ENCODE measurements at regions not wholly inside any gene's neighbourhood (a gene's known extent, or its start where the extent isn't known, plus 50 kb on each side); places are given as distances from the start of the nearest gene placed in this dataset.
"Not testable (repeated sequence)": the region's sequence is repeated elsewhere in the genome, so short reads cannot be mapped to it uniquely, and the experiment has no call there.

GRCh38 chr13:81383444-81383843 lies 1042.5 kb upstream of the SPRY2 start:
- Histone ChIP-seq H3K4me3 (no peak overlapping the region), H3K4me1 (no peaks in the 10 kb centered on the region), H3K36me3 (no peaks in the 10 kb centered on the region), H3K27ac (no peak overlapping the region), H3K9me3 (no peaks in the 10 kb centered on the region), H3K27me3 (no peaks in the 10 kb centered on the region)
- 91 to 95% methylated on average over 5 of the region's 5 CpGs for WGBS, 2 donors
- intact Hi-C loops (cut with DNase I): no loop called here
- no peak for TF ChIP-seq POLR2A (IDR thresholded peaks at IDR 0.05)
- DNase-seq: no peak

- H3K9me3 ChIP-seq: no peaks in the 10 kb centered on the region
- H3K27ac ChIP-seq: no peak overlapping the region
- H3K27me3 ChIP-seq: no peaks in the 10 kb centered on the region
- no peak for TF ChIP-seq POLR2A (IDR thresholded peaks at IDR 0.05)
- TF ChIP-seq, protein P1, sequence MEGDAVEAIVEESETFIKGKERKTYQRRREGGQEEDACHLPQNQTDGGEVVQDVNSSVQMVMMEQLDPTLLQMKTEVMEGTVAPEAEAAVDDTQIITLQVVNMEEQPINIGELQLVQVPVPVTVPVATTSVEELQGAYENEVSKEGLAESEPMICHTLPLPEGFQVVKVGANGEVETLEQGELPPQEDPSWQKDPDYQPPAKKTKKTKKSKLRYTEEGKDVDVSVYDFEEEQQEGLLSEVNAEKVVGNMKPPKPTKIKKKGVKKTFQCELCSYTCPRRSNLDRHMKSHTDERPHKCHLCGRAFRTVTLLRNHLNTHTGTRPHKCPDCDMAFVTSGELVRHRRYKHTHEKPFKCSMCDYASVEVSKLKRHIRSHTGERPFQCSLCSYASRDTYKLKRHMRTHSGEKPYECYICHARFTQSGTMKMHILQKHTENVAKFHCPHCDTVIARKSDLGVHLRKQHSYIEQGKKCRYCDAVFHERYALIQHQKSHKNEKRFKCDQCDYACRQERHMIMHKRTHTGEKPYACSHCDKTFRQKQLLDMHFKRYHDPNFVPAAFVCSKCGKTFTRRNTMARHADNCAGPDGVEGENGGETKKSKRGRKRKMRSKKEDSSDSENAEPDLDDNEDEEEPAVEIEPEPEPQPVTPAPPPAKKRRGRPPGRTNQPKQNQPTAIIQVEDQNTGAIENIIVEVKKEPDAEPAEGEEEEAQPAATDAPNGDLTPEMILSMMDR (IDR thresholded peaks at IDR 0.05): no peak
- no peak for TF ChIP-seq EP300 (IDR thresholded peaks at IDR 0.05)
- no peak for TF ChIP-seq POLR2AphosphoS5 (IDR thresholded peaks at IDR 0.05)
- no peak overlapping the region for H3K4me3 ChIP-seq
- 83 to 88% methylated on average over 1 of the region's 1 CpG for WGBS, 2 donors
- intact Hi-C loops (cut with DNase I): no loop called here
- H3K4me1 ChIP-seq: no peaks in the 10 kb centered on the region
- no peak for DNase-seq
- no peaks in the 10 kb centered on the region for H3K36me3 ChIP-seq
Observed at GRCh38 chr13:81382246-81382645, 1041.3 kb upstream of the SPRY2 start.

DNA sequence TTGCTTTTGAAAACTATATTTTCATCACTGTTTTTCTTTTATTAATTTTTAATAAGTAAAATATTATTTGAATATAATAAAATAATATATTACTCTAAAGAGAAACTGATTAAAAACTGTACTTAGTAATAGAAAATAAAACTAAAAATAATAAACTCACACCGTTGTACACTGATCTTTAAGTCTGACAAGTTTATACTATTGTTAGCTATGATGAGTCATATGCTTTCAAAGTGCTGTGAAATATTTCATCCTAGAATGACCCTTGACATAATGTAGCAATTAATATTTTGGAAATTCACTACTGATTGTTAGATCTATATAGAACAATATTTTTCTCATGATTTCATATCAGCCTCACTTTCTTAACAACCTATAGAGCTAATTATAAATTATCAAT lies 1040.6 kb upstream of the SPRY2 start:
- H3K4me1 ChIP-seq: no peaks in the 10 kb centered on the region
- intact Hi-C loops (cut with DNase I): no loop called here
- WGBS, 2 donors: 31 to 52% methylated on average over 1 of the region's 1 CpG

DNA sequence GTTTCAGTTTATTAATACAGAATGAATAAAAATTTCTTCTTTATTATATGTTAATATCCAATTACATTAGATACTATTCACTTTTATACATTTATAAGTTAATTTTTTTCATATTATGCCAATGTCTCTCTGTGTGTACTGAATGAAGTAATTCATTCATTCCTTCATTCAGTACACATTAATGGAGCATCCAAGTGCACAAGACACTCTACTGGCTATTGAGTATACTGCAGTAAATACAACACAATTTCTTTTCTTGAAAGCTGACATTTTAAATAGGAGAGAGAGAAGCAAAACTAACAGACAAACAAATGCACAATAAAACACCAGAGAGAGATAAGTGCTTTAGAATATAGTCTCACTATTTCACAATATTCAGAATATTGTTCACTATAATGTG lies 1038.3 kb upstream of the SPRY2 start:
- no peak overlapping the region for H3K27ac ChIP-seq
- DNase-seq: no peak
- intact Hi-C loops (cut with DNase I): no loop called here
- no peaks in the 10 kb centered on the region for H3K9me3 ChIP-seq
- H3K27me3 ChIP-seq: no peaks in the 10 kb centered on the region
- H3K4me1 ChIP-seq: no peaks in the 10 kb centered on the region
- H3K4me3 ChIP-seq: no peak overlapping the region
- TF ChIP-seq POLR2A (IDR thresholded peaks at IDR 0.05): no peak
- no peaks in the 10 kb centered on the region for H3K36me3 ChIP-seq

More for the DNA sequence above, 1040.6 kb upstream of the SPRY2 start:
- DNase-seq: no peak
- Histone ChIP-seq H3K27me3 (no peaks in the 10 kb centered on the region), H3K9me3 (no peaks in the 10 kb centered on the region), H3K4me3 (no peak overlapping the region), H3K36me3 (no peaks in the 10 kb centered on the region), H3K27ac (no peak overlapping the region)
- TF ChIP-seq EP300 (IDR thresholded peaks at IDR 0.05) (no peak), POLR2AphosphoS5 (IDR thresholded peaks at IDR 0.05) (no peak), POLR2A (IDR thresholded peaks at IDR 0.05) (no peak)
- TF ChIP-seq, protein P1 (IDR thresholded peaks at IDR 0.05): no peak

DNA sequence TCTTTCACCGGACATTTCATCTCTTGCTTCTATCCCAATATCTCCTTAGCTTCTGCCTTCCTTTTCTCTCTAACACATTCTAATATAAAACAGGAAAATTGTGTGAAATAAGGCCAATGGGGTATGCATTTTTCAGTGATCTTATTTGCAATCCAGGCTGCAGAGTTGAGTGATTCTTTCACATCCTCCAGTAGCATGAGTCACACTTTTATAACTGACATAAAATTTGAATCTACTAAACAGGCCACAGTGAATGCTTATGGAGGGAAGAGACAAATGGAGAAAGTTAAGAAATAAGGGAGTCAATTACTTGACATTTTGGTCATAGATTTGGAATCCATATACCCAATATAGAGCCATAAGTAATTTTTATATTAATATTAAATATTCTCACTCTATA lies 1037.0 kb upstream of the SPRY2 start:
- DNase-seq: no peak
- WGBS, 2 donors: 30 to 87% methylated on average over 1 of the region's 1 CpG
- H3K4me3 ChIP-seq: no peak overlapping the region
- no peaks in the 10 kb centered on the region for H3K36me3 ChIP-seq
- TF ChIP-seq POLR2AphosphoS5 (IDR thresholded peaks at IDR 0.05) (no peak), POLR2A (IDR thresholded peaks at IDR 0.05) (no peak), EP300 (IDR thresholded peaks at IDR 0.05) (no peak)
- TF ChIP-seq, protein P1 (IDR thresholded peaks at IDR 0.05): no peak
- no peaks in the 10 kb centered on the region for H3K4me1 ChIP-seq
- H3K27ac ChIP-seq: no peak overlapping the region
- intact Hi-C loops (cut with DNase I): no loop called here
- H3K9me3 ChIP-seq: no peaks in the 10 kb centered on the region
- H3K27me3 ChIP-seq: no peaks in the 10 kb centered on the region

DNA sequence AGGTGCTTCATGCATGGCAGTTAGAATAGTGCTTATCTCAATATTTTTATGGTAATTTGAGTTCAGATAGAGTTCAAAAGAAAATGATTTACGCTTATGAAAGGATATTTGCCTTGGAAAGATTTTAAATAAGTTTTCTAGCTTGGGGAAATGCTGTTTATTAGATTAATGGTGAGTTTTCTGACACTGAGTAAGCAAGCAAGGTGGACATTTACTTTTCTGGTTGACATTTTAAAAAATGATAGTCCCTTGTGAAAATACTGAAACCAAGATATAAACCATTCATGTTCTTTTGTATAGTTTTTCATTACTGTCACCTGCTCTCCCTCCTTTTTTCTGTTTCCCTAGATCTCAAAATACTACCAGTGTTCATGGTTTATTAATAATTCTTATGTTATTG lies 1034.8 kb upstream of the SPRY2 start:
- WGBS, 2 donors: 13 to 55% methylated on average over 1 of the region's 1 CpG
- H3K27ac ChIP-seq: no peak overlapping the region
- intact Hi-C loops (cut with DNase I): no loop called here

DNA sequence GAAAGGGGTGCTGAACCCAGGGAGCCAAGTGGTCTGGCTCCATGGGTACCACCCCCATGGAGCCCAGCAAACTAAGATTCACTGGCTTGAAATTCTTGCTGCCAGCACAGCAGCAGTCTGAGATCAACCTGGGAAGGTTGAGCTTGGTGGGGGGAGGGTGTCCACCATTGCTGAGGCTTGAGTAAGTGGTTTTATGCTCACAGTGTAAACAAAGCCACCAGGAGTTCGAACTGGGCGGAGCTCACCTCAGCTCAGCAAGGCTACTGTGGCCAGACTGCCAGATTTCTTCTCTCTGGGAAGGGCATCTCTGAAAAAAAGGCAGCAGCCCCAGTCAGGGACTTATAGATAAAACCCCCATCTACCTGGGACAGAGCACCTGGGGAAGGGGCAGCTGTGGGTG lies 1021.8 kb upstream of the SPRY2 start:
- H3K27me3 ChIP-seq; intact Hi-C loops (cut with DNase I); H3K4me1 ChIP-seq; DNase-seq; H3K9me3 ChIP-seq; H3K27ac ChIP-seq; H3K36me3 ChIP-seq; H3K4me3 ChIP-seq: not testable (repeated sequence)
- WGBS, 2 donors: 27 to 60% methylated on average over 2 of the region's 2 CpGs

More for the DNA sequence above, 1034.8 kb upstream of the SPRY2 start:
- no peak for DNase-seq
- TF ChIP-seq POLR2AphosphoS5 (IDR thresholded peaks at IDR 0.05) (no peak), POLR2A (IDR thresholded peaks at IDR 0.05) (no peak), EP300 (IDR thresholded peaks at IDR 0.05) (no peak)
- TF ChIP-seq, protein P1 (IDR thresholded peaks at IDR 0.05): no peak
- Histone ChIP-seq H3K9me3 (no peaks in the 10 kb centered on the region), H3K4me3 (no peak overlapping the region), H3K4me1 (no peaks in the 10 kb centered on the region), H3K27me3 (no peaks in the 10 kb centered on the region), H3K36me3 (no peaks in the 10 kb centered on the region)

Measured in sigmoid colon (tissue), 6 donors.